HG03575 (cell line): ENCODE measurements at regions not wholly inside any gene's neighbourhood (a gene's known extent, or its start where the extent isn't known, plus 50 kb on each side); places are given as distances from the start of the nearest gene placed in this dataset.
"Not testable (repeated sequence)": the region's sequence is repeated elsewhere in the genome, so short reads cannot be mapped to it uniquely, and the experiment has no call there.

ENCODE experiments used
- ATAC-seq: cut with Tn5 transposase; IDR thresholded peaks from one replicate; pipeline ENCODE4 v1.9.1; 2021; ENCODE audit not compliant: unreplicated experiment, insufficient number of reproducible peaks, low FRiP score; ENCODE audit errors: extremely low read depth

DNA sequence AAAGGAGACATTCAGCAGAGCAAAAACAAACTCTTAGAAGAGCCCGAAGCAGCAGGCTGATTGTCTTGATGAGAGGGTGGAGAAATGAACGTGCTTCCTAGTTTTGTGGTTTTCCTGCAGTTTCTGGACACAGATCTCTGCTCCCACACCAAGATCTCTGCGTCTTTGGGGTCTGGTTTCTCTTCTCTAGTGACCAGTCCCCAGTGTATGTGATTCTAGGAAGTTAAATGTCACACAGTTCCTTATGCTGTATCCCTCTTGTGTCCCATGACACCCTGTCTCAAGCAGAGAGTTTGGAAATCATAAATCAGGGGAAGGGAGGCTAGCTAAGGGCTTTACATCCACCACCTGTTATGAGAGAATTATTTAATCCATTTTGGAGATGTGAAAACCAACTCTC is 55.4 kb upstream of the KLF14 start:
- no peak for ATAC-seq

DNA sequence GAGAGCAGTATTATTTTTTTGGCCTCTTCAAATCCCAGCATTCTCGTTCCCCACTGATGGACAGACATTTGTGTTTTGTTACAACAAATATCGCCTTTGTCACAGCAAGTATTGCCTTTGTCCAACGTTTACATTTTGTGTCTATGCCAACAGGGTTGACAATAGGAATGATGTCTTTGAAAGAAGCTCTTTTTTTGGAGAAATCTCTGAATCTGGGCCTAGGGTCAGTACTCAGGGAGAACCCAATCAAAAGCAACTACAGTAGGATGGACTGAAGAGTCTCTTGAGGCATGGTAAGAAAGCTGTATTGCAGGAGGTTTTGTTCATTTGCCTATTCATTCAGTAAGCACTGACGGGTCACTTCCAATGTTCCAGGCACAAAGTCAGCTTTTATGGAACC is 57.7 kb upstream of the KLF14 start:
- ATAC-seq: no peak

DNA sequence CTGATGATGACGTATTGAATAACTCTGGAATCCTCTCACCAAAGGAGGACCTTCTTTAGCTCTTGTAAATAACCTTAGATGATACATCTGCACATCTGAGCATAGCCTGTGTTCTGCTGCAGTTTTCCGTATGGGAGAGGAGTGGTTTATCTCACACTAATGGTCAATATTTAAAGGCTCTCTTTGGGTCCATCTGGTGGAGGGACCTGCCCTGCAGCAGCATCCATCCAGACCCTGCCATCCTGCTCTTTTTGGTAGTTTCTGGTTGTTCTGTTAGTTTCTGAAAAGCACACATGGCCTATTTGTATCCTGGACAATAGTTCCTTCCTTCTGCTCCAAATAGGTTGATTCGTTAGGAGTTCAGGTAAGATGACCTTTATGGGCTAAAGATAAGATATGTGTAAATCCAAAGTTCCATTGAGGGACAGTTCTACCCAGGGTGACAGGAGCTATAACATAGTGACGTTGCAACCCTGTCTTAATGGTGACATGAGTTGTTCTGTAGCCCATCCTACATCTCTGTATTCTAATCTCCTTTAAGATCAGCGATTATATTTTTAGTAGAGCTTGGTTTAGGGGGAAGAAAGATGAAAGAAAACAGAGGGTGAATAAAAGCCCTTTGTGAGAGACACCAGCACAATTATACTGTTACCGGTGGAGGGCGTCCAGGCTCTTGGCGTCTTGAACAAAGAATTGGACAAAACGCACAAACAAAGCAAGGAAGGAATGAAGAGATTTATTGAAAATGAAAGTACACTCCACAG is 60.0 kb upstream of the KLF14 start:
- no peak for ATAC-seq

DNA sequence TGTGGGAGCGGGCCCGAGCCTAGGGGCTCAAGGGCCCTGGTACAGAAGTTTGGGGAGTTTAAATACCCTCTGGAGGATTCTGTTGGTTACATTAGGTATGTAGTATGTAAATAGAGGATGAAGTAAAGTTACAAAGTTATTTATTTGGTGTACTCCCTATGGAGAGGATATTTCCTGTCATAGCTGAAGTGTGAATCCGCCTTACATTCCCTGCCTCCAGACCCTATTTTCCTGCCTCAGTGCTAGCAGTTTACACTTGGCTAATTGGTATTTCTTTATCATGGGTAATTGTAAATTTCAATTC is 60.6 kb upstream of the KLF14 start:
- no peak for ATAC-seq

DNA sequence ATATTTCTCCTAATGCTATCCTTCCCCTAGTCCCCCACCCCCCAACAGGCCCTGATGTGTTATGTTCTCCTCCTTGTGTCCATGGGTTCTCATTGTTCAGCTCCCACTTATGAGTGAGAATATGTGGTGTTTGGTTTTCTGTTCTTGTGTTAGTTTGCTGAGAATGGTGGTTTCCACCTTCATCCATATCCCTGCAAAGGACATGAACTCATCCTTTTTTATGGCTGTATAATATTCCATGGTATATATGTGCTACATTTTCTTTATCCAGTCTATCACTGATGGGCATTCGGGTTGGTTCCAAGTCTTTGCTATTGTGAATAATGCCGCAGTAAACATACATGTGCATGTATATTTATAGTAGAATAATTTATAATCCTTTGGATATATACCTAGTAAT is 62.4 kb upstream of the KLF14 start:
- not testable (repeated sequence) for ATAC-seq

DNA sequence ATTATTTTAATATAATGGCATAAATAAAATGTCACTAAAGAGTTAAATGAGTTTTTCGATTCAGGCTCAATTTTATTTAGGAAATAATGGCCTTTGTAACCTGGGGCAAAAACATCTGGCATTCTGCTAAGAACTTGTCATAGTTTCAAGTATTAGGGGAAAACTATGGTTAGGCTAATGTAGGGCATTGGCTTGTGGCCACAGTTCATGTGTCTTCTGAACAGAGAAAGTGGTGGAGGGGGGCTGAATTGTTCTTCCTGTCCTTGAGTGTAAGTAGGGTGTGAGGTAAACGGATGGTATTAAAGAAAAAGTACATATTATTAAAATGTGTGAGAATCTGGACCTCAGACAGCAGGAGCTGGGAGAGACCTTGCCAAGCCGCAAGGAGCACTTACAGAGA is 69.1 kb upstream of the KLF14 start:
- ATAC-seq: no peak

DNA sequence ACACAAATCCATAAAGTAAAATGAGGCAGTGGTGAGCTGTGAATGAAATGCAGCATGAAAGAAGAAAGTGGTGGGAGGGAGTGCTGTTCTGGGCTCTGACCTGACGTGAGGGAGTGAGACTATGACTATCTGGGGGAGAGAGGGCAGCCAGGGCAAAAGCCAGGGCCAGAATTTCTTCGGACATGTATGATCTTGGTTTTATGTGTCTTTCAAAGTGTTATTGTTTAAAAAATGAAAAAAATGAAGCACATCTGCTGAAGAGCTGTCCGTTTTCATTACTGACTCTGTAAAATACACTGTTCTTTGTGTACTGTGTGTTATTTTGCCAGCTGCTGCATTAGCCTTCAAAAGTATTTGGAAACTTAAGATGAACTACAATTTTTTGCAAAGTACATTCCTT is 70.2 kb upstream of the KLF14 start:
- no peak for ATAC-seq

DNA sequence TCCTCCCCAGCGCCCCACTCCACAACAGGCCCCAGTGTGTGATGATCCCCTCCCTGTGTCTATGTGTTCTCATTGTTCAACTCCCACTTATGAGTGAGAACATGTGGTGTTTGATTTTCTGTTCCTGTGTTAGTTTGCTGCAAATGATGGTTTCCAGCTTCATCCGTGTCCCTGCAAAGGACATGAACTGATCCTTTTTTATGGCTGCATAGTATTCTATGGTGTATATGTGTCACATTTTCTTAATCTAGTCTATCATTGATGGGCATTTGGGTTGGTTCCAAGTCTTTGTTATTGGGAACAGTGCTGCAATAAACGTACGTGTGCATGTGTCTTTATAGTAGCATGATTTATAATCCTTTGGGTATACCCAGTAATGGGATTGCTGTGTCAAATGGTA is 78.8 kb upstream of the KLF14 start:
- not testable (repeated sequence) for ATAC-seq

DNA sequence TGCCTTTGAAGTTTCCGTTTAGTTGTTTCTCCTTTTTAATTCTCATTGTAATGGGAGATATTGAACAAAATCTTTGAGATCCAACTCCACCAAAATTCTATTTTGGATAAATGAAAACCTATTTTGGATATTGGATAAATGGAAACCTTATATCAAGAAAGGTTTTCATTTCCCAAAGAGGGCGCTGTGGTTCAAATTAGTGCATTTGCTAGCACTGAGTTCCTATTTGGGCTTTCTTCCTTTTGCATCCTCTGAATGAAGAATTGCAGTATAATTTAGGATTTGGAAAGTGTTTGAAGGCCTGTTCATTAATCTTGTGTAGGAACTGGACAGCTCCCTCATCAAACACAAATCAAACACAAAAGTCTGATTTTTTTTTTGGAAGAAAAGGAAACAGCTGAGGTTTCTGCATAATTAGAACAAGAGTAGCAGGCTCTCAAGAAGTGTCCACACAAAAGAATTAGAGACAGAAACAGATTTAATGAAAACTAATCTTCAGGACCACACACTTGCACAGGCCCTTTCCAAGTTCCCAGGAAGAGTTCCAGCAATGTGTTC is 80.8 kb upstream of the KLF14 start:
- ATAC-seq: no peak

DNA sequence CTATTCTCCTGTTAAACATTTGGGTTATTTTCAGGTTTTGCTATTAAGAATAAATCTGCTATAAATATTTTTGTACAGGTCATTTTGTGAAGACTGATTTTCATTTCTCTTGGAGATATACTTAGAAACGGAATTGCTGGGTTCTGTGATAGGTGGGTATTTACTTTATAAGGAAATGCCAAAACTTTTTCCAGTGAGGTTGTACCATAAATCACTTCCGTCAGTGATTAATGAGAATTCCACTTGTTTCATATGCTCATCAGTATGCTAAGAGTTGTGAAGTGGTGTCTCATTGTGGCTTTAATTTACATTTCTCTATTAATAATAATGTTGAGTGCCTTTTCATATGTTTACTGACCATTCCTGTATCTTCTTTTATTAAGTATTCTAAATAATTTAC is 84.0 kb upstream of the KLF14 start:
- no peak for ATAC-seq

DNA sequence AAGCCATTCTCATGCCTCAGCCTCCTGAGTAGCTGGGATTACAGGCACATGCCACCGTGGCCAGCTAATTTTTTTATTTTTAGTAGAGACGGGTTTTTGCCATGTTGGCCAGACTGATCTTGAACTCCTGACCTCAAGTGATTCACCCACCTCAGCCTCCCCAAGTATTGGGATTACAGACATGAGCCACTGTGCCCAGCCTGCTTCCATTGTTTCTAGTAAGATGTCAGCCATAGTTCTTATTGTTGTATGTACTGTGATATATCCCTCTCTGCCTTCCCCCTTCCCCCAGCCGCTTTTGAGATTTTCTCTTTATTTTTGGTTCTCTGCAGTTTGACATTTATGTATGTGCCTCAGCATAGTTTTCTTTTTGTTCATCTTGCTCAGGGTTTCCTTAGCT is 87.9 kb upstream of the KLF14 start:
- no peak for ATAC-seq

DNA sequence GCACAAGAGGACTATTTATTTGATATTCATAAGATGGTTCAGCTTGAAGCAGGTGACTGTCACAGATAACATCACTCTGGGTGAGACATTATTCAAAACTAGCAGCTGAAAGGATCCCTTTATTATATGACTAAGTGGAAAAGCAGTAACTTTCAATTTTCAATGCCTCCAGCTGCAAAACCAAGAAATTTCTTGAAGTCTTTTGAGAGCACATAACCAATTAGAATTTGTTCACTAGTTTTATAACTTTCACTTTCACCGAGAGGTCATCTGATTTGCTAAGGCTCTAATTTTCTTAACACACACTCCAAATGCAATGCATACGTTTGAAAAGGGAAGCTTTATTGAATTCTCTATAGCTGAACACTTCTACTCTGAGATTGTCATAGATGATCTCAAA is 88.6 kb upstream of the KLF14 start:
- no peak for ATAC-seq

DNA sequence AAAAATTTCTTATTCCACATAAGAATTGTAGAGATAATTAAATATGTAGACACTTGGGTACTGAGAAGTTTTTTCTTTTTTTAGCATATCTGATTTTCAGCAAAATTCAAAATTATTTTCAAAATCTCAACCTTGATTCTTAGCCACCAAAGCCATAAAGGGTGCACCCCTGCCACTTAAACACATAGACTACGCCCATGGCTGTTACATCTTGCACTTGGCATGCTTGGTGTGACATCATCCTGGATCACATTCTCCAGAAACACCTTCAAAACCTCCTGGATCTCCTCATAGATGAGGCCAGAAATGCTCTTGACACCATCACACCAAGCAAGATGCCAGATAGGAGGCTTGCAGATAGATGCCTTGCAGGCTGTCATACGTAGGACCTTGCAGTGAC is 89.1 kb upstream of the KLF14 start:
- ATAC-seq: no peak

DNA sequence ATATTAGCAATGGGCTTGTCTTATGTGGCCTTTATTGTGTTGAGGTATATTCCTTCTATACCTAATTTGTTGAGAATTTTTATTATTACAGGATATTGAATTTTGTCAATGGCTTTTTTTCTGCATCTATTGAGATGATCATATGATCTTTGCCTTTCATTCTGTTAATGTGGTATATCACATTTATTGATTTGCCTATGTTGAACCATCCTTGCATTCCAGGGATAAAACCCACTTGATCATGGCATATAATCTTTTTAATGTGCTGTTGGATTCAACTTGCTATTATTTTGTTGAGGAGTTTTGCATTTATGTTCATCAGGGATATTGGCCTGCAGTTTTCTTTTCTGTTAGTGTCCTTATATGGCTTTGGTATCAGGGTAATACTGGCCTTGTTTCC is 91.8 kb upstream of the KLF14 start:
- ATAC-seq: no peak

DNA sequence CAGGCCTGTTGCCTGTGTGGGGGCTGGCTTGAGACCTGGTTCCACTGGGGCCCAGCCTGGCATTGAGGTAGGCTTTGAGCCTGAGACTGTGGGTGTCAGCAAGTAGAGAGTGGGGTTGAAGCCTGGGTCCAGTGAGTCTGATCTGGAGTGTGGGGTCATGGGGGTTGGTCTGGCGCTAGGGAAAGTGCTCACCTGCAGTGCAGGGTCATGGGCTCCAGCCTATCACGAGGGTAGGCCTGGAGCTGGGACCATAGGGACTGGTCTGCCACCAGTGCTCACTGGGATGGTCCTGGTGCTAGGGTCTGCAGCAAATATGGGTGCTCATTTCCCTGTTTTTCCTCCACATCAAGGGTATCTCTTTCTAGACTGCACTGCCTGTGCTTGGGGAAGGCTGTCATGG is 95.4 kb upstream of the KLF14 start:
- ATAC-seq: no peak

DNA sequence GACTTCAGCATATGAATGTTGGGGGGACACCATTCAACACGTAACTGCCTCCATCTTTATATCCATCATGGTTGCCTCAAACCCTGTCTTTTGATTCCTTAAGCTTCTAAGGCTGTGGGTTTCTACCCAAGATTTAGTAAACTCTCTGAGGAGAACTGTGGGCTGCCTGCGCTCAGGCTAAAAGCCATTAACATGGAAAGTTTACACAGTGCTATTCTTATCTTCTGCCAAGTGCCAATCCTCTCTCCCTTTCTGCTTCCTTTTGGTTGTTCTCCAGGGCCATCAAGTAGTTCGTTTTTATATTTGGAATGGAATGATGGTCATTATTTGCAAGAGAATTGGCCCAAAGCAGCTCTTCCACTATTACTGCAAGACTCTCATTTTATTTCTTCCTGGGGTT is 97.3 kb upstream of the KLF14 start:
- no peak for ATAC-seq

DNA sequence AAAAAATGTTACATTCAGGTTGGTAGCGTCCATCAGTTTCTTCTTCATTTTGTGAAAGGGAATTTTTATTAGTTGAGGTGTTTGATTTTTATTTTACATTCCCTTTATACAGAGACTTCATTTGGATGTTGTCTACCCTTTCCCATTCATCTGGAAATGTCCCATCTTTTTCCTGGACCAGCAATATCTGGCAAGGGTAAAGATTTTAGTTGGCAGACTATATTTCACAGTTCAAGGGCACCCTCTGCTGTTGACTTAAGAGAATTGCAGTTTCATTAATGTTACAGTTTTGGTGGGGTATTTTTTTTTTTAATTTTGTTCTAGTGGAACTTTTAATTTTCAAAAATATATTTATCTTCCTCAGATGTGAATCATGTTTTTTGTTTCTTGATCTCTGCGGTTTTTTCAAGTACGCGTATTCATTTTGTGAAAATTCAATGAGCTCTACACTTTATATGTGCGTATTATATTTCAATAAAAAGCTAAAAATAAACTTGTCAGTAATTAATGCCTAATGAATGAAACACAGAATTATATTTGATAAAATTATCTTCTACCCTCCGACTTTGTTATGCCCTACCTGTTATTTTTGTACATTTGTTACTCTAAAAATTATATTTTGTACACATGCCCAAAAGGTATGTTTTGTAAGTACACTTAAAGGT is 97.9 kb upstream of the KLF14 start:
- ATAC-seq: no peak

DNA sequence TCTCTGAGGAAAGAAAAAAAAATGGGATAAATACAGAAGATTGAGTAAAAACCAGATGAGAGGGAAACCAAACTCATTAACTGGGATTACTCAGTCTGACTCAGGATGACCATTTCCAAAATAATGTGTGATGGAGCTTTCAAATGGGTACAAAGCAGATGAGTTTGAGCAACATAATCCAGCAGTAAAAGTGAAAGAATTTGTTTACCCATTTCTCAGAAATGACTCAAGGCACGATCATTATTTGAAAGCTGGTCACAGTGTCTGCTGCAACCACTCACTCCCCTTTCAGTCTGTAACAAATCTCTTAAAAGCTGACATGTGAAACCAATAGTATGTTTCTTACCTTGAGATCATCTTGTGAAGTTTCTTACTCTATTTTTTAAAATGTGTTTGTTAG is 104.7 kb upstream of the KLF14 start:
- no peak for ATAC-seq

DNA sequence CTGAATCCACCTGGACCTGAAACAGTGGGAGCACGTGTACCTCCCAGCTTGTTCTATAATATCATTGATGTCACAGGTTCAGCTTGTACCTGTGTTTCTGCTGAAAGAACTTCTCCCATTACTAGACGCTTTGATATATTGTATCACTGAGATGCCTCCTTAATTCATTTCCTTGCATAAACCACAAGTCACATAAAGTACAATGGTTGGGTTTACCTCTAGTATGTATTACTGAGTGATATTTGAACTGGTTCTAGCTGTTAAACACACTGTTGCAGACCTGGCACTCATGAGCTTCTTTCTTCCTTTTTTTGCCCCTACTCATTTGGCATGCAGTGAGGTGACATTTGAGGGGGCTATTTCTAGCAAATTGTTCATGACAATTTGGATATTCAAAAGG is 106.6 kb upstream of the KLF14 start:
- no peak for ATAC-seq

DNA sequence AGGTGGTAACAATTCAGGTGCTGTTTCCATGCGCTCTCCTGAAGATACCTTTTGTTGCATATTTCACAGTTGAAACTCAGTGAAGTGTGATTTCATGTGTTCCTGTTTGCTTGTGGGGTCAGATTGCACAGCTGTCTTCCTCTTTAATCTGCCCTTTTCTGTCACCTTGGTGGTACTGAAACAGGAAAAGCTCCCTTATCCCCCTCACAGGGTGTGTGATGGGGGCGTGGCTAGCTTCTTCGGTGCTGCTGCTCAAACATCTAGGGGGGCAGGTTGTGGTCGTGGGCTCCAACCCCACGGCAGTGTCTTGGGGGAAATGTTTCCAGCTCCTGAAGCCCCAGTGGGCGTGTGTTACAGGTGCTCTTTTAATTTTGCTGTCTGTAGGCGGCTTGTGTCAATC is 107.4 kb upstream of the KLF14 start:
- ATAC-seq: no peak

DNA sequence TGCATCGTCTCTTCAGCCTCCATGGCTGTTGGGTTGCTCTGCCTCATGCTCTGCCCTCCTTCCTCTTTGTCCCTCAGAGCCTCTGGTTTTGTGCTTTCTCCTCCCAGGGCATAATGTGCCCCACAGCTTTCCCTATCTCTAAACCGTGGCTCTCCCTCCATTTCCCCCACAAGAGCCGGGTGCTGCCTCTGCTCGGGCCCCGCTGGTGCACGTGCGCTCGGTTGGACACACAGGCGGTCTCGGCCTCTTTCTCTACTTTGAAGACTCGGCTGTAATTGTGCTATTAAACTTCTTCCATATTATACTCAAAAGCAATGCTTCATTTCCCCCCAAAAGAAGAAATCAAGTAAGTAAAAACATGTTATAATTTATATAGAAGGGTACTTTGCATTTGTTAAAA is 109.7 kb upstream of the KLF14 start:
- no peak for ATAC-seq
